Inferior parietal cortex (tissue), 1 donor: ENCODE measurements at regions not wholly inside any gene's neighbourhood (a gene's known extent, or its start where the extent isn't known, plus 50 kb on each side); places are given as distances from the start of the nearest gene placed in this dataset.

ENCODE experiments used
- DNase-seq: peaks from one replicate; pipeline ENCODE4 v3.0.0-alpha.2; 2016; ENCODE audit errors: extremely low spot score

- DNase-seq, result no peak
These were observed 266.4 kb downstream of the MRTFB start for GRCh38 chr16:14337303-14338191.

GRCh38 chr16:14335297-14335696 lies 264.2 kb downstream of the MRTFB start:
- no peak for DNase-seq

DNA sequence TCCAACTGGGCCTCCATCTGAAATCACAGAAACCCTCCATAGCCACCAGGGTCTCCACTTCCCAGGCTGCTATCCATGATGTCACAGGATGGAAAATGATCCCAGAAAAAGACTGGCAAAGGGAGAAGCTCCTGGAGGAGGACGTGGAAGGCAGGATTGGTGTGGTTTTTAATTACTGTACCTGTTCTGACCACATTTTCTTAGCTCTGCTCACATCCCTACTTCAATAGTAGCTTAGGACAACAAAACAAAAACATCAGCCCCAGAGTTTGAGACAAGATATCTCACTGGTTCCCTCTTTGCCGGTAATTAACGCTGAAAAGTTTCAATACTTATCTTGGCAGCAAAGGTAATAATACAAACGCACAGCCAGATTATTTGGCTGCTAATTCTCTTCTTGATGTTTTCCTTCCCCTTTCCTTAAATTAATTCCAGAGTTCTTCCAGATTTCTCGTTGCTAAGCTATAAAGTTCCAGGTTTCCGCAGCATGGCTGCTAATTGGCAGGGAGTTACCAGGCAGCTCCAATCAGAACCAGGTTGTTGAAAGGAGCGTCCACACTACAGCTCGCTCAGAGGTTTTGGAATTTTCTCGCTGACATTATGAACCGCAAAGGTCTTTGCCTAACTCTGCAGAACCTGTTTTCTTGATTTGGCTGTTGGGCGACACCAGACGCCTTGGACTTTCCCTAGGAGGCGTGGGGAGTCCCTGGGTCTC lies 263.4 kb downstream of the MRTFB start:
- no peak for DNase-seq

- DNase-seq, result no peak
These were observed 262.2 kb downstream of the MRTFB start for GRCh38 chr16:14333361-14333760.

GRCh38 chr16:14331020-14331419 lies 259.9 kb downstream of the MRTFB start:
- DNase-seq, result peak; percentile 25

DNA sequence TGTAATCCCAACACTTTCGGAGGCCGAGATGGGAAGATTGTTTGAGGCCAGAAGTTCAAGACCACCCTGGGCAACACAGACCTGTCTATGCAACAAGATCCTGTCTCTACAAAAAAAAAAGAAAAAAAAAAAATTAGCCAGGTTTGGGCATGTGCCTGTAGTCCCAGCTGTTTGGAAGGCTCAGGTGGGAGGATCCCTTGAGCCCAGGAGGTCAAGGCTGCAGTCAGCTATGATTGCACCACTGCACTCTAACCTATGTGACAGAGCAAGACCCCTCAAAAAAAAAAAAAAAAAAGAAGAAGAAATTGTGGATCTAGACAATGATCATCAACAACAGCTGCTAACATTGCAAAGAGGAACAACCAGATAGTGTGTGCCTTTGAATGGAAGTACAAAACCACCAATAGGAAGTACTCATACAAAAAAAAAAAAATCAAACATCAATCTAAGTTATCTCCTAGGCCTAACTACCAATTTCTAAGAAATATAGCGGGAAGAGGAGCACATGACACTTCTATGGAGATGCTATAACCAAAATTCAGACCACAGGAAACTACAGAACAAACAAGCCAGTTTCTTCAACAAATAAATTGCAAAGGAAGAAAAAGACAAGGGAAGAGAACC lies 258.7 kb downstream of the MRTFB start:
- no peak for DNase-seq

GRCh38 chr16:14325502-14326401 lies 254.6 kb downstream of the MRTFB start:
- no peak for DNase-seq

DNA sequence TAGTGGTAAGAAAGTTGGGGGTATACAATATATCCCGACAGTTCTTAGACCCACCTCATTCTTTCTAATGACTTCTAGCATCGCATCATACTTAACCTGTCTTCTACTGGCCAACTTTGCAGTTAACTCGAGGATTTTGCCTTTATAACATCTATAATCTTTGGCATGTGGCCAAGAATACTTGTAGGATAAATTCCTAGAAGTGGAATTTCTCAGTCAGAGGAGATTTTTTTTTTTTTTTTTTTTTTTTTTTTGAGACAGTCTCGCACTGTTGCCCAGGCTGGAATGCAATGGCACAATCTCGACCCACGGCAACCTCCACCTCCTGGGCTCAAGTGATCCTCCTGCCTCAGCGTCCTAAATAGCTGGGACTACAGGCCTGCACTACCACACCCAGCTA lies 253.5 kb downstream of the MRTFB start:
- DNase-seq, result no peak

- DNase-seq, result no peak
These were observed 251.1 kb downstream of the MRTFB start for GRCh38 chr16:14322186-14322585.

- DNase-seq, result no peak
These were observed 250.4 kb downstream of the MRTFB start for GRCh38 chr16:14321542-14321941.

DNA sequence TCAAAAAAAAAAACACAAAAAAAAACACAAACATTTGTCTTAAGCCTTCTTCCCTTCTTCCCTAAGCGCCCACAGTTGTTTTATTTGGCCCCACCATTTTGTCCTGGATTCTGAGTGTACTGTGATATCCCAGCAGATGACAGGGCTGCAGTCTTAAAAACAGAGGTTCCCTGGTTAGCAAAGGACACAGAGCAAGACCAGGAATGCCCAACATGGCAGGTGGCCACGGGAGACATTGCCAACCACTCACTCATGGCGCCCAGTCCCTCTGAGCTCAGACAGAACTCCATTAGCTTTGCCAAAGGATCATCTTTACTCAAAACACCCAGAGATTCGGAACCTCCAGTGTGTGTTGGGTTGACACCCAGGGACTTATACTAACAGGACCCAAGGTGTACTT lies 249.3 kb downstream of the MRTFB start:
- no peak for DNase-seq
